PC-9 (cell line): ENCODE measurements at regions not wholly inside any gene's neighbourhood (a gene's known extent, or its start where the extent isn't known, plus 50 kb on each side); places are given as distances from the start of the nearest gene placed in this dataset.

Source experiments
- BruUV-seq: library from RNA; stranded (reverse); fragments of 400-500 nt; replicated peaks from 2 replicates; lab custom pipeline; 2021; lab: Mats Ljungman, UMichigan
- CTCF ChIA-PET: fragments of 300-600 bp; sonication (Branson Sonifier 250); formaldehyde crosslinking; loops from one replicate; lab custom pipeline; 2022; ENCODE audit warnings: antibody characterized with exemption; lab: Charles Lee
- POLR2A ChIA-PET: fragments of 300-600 bp; sonication (Branson Sonifier 250); formaldehyde crosslinking; loops from one replicate; lab custom pipeline; 2022; ENCODE audit warnings: antibody characterized with exemption; ENCODE audit not compliant: unreplicated experiment; lab: Charles Lee
- DNase-seq, 2 experiments: peaks; one replicate each; pipeline versions ENCODE4 v3.0.0 to v3.0.0-alpha.2; 2015 to 2022; ENCODE audit warnings: mixed read lengths in 1 of 2
- H2AFZ ChIP-seq: fragments of 200-600 bp; sonication (generic); 2 replicates; pipeline ENCODE4 v1.8.1; 2017; ENCODE audit warnings: antibody characterized with exemption
- H3F3A ChIP-seq: fragments of 200-600 bp; sonication (generic); 2 replicates; pipeline ENCODE4 v1.8.1; 2017; ENCODE audit warnings: antibody characterized with exemption, mild to moderate bottlenecking, low read depth; ENCODE audit not compliant: insufficient read depth
- H3K27ac ChIP-seq: fragments of 200-600 bp; sonication (generic); 2 replicates; pipeline ENCODE4 v1.6.1; 2016; ENCODE audit warnings: mixed run types
- H3K27me3 ChIP-seq: fragments of 200-600 bp; sonication (generic); 2 replicates; pipeline ENCODE4 v1.6.1; 2016; ENCODE audit warnings: low read depth, mixed run types; ENCODE audit not compliant: insufficient read depth
- H3K36me3 ChIP-seq: fragments of 200-600 bp; sonication (generic); 2 replicates; pipeline ENCODE4 v1.6.1; 2016; ENCODE audit warnings: low read depth, mixed run types
- H3K4me1 ChIP-seq: fragments of 200-600 bp; sonication (generic); replicated peaks from 2 replicates; pipeline ENCODE4 v1.6.1; 2016; ENCODE audit warnings: mixed run types; ENCODE audit not compliant: insufficient read depth
- H3K4me2 ChIP-seq: fragments of 200-600 bp; sonication (generic); 2 replicates; pipeline ENCODE4 v1.6.1; 2017; ENCODE audit warnings: mixed run types
- H3K4me3 ChIP-seq: fragments of 200-600 bp; sonication (generic); 2 replicates; pipeline ENCODE4 v1.6.1; 2016; ENCODE audit warnings: mixed run types
- H3K79me2 ChIP-seq: fragments of 200-600 bp; sonication (generic); 2 replicates; pipeline ENCODE4 v1.6.1; 2017; ENCODE audit warnings: low read depth, mixed run types
- H3K9me2 ChIP-seq: fragments of 200-600 bp; sonication (generic); 2 replicates; pipeline ENCODE4 v1.8.1; 2017; ENCODE audit warnings: mild to moderate bottlenecking; ENCODE audit not compliant: insufficient read depth
- H3K9me3 ChIP-seq: fragments of 200-600 bp; sonication (generic); 2 replicates; pipeline ENCODE4 v1.8.1; 2016; ENCODE audit warnings: low read depth; ENCODE audit not compliant: insufficient read depth
- H4K20me1 ChIP-seq: fragments of 200-600 bp; sonication (generic); 2 replicates; pipeline ENCODE4 v1.8.1; 2017; ENCODE audit not compliant: insufficient read depth
- CTCF ChIP-seq: fragments of 200-600 bp; sonication (generic); conservative IDR thresholded peaks from 2 replicates; pipeline ENCODE4 v1.6.1; 2017; ENCODE audit warnings: mixed run types, antibody characterized with exemption, mild to moderate bottlenecking, moderate library complexity
- EZH2 ChIP-seq: fragments of 200-600 bp; sonication (generic); IDR thresholded peaks from 2 replicates; pipeline ENCODE4 v1.8.0; 2017; ENCODE audit warnings: antibody characterized with exemption, low read depth
- intact Hi-C: fragments of 100-400 bp; cut with micrococcal nuclease; formaldehyde crosslinking; loops from one replicate; pipeline ENCODE4 v1.10.0; 2022; ENCODE audit not compliant: unreplicated experiment

- no TSS peak for BruUV-seq
- Histone ChIP-seq H3K4me1 (no peaks in the 10 kb centered on the region), H2AFZ (no peak overlapping the region), H3K4me3 (no peak overlapping the region), H3K27ac (no peak overlapping the region), H3K9me3 (0 out of 2 replicates have a peak, but pooled peaks cover 2% of the 10 kb centered on the region), H3F3A (no peaks in the 10 kb centered on the region), H3K79me2 (no peaks in the 10 kb centered on the region), H3K9me2 (no peaks in the 10 kb centered on the region), H3K4me2 (no peak overlapping the region), H4K20me1 (no peaks in the 10 kb centered on the region), H3K36me3 (no peaks in the 10 kb centered on the region), H3K27me3 (no peaks in the 10 kb centered on the region)
- CTCF ChIA-PET = interaction anchor here (0.5 kb wide), 1 partner anchor 147 kb away, joined by 4 read pairs; no protein-coding TSS in a partner anchor
- TF ChIP-seq EZH2 = no peak
- POLR2A ChIA-PET = no interaction called here
- intact Hi-C loops = no loop called here
- no peak for DNase-seq
Measured at GRCh38 chr15:70226337-70226980, 128.7 kb upstream of the TLE3 start.

- Histone ChIP-seq H3K27ac (no peak overlapping the region), H3F3A (no peaks in the 10 kb centered on the region), H3K9me3 (no peaks in the 10 kb centered on the region), H3K27me3 (no peaks in the 10 kb centered on the region), H3K4me2 (no peak overlapping the region), H3K9me2 (no peaks in the 10 kb centered on the region), H3K4me1 (no peaks in the 10 kb centered on the region), H3K36me3 (no peaks in the 10 kb centered on the region), H3K4me3 (no peak overlapping the region), H3K79me2 (no peaks in the 10 kb centered on the region), H2AFZ (no peak overlapping the region), H4K20me1 (no peaks in the 10 kb centered on the region)
- no peak for TF ChIP-seq CTCF
- no TSS peak for BruUV-seq
- CTCF ChIA-PET = interaction anchor here (0.5 kb wide), 1 partner anchor 631 kb away, joined by 3 read pairs; no protein-coding TSS in a partner anchor
- no peak for DNase-seq
- intact Hi-C loops = no loop called here
- POLR2A ChIA-PET = no interaction called here
Measured at GRCh38 chr15:70225416-70225815, 127.7 kb upstream of the TLE3 start.

- intact Hi-C loops = no loop called here
- Histone ChIP-seq H3K9me3 (no peaks in the 10 kb centered on the region), H3K4me3 (no peak overlapping the region), H2AFZ (no peak overlapping the region), H3K9me2 (no peaks in the 10 kb centered on the region), H3F3A (no peaks in the 10 kb centered on the region), H4K20me1 (no peaks in the 10 kb centered on the region), H3K27ac (no peak overlapping the region), H3K27me3 (no peaks in the 10 kb centered on the region), H3K79me2 (no peaks in the 10 kb centered on the region), H3K4me2 (no peak overlapping the region), H3K36me3 (no peaks in the 10 kb centered on the region), H3K4me1 (no peaks in the 10 kb centered on the region)
- ChIA-PET POLR2A (interaction anchor here (0.7 kb wide), 1 partner anchor 163 kb away, joined by 3 read pairs; no protein-coding TSS in a partner anchor), CTCF (no interaction called here)
- TF ChIP-seq CTCF (no peak), EZH2 (no peak)
- BruUV-seq = no TSS peak
- DNase-seq = no peak
Measured at GRCh38 chr15:70222606-70223005, 124.9 kb upstream of the TLE3 start.
